LNCaP clone FGC (cell line): ENCODE measurements at regions not wholly inside any gene's neighbourhood (a gene's known extent, or its start where the extent isn't known, plus 50 kb on each side); places are given as distances from the start of the nearest gene placed in this dataset.

Source experiments
- DNase-seq: peaks from one replicate; pipeline ENCODE4 v3.0.0-alpha.2; 2011; ENCODE audit warnings: low read depth
- H3K4me3 ChIP-seq: 2 replicates; pipeline ENCODE4 v1.5.1; 2011; ENCODE audit warnings: mild to moderate bottlenecking, low read depth, low read length, control low read depth
- TF ChIP-seq, protein P1 (sequence below): IDR thresholded peaks from 2 replicates; pipeline ENCODE4 v1.5.1; 2012; ENCODE audit warnings: mild to moderate bottlenecking; ENCODE audit not compliant: control insufficient read depth, insufficient read depth; ENCODE audit errors: extremely low read depth

DNA sequence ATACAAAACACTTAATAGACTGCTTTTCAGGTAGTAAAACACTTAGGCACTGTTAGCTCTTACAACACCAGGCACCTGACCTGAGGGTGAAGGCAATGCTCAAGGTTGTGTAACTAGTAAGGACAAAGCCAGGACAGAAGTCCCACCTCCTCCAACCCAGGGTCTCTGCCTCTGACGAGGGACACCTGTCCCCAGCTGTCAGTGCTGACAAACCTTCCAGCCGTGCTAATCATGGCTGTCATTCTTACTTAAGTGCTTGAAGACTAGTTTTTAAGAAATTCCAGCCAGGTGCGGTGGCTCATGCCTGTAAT lies 62.5 kb upstream of the MAX start:
- H3K4me3 ChIP-seq: no peak overlapping the region
- TF ChIP-seq, protein P1, sequence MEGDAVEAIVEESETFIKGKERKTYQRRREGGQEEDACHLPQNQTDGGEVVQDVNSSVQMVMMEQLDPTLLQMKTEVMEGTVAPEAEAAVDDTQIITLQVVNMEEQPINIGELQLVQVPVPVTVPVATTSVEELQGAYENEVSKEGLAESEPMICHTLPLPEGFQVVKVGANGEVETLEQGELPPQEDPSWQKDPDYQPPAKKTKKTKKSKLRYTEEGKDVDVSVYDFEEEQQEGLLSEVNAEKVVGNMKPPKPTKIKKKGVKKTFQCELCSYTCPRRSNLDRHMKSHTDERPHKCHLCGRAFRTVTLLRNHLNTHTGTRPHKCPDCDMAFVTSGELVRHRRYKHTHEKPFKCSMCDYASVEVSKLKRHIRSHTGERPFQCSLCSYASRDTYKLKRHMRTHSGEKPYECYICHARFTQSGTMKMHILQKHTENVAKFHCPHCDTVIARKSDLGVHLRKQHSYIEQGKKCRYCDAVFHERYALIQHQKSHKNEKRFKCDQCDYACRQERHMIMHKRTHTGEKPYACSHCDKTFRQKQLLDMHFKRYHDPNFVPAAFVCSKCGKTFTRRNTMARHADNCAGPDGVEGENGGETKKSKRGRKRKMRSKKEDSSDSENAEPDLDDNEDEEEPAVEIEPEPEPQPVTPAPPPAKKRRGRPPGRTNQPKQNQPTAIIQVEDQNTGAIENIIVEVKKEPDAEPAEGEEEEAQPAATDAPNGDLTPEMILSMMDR: no peak
- DNase-seq: no peak

DNA sequence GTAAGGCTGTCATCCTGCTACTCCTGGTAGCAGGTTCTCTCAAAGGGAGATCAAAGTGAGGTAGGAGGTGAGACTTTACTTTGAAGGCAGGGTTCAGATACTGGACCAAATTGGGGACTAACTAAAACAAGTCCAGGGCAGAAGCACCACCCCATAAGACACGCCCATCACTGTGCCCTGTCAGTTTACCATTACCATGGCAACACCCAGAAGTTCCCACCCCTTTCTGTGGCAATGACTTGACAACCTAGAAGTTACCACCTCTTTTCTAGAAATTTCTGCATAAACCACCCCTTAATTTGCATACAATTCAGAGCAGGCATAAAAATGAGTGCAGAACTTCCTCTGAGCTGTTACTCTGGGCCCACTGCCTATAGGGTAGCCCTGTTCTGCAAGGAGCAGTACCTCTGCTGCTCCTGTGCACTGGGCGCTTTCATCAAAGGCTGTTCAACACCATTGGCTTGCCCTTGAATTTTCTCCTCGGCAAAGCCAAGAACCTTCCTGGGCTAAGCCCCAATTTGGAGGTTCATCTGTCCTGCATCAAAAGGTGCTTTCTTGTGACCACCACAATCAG lies 64.8 kb upstream of the MAX start:
- no peak overlapping the region for H3K4me3 ChIP-seq
- no peak for DNase-seq
- TF ChIP-seq, protein P1: no peak

GRCh38 chr14:65168840-65169239 lies 66.5 kb upstream of the MAX start:
- TF ChIP-seq, protein P1: no peak
- H3K4me3 ChIP-seq: no peak overlapping the region
- DNase-seq: no peak

- TF ChIP-seq, protein P1: no peak
- no peak for DNase-seq
- no peak overlapping the region for H3K4me3 ChIP-seq
Measured at GRCh38 chr14:65169351-65169750, 67.0 kb upstream of the MAX start.

DNA sequence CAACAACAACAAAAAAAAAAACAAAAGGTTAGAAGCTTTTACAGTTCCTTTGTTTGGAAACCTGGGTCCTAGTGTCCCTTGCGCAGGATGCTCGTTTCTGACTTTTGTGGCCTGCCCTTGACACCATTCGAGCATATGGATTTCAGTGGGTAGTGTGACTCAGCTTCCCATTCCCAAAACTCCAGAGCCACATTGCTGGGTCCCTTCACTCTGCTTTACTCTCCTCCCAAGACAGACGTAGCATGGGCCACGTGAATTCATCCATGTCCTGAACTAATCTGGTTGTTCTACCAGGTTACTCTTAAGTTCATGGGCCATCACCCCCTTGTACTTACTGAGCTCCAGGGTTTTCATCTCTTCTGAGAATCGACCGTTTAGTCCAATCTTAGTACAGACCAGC lies 68.0 kb upstream of the MAX start:
- no peak overlapping the region for H3K4me3 ChIP-seq
- TF ChIP-seq, protein P1: no peak

GRCh38 chr14:65170768-65171507 lies 68.6 kb upstream of the MAX start:
- DNase-seq: no peak
- H3K4me3 ChIP-seq: no peak overlapping the region
- TF ChIP-seq, protein P1: no peak

More for the DNA sequence above, 68.0 kb upstream of the MAX start:
- DNase-seq: no peak
